GM12892 (cell line): ENCODE measurements at regions not wholly inside any gene's neighbourhood (a gene's known extent, or its start where the extent isn't known, plus 50 kb on each side); places are given as distances from the start of the nearest gene placed in this dataset.
"Not testable (repeated sequence)": the region's sequence is repeated elsewhere in the genome, so short reads cannot be mapped to it uniquely, and the experiment has no call there.

ENCODE experiments used
- DNase-seq: peaks from one replicate; pipeline ENCODE4 v3.0.0; 2011; ENCODE audit not compliant: insufficient read length
- FAIRE-seq: peaks from 2 replicates; lab custom pipeline; 2011; peaks lifted over from hg19 to GRCh38; lab: Jason Lieb, UNC
- POLR2A ChIP-seq: IDR thresholded peaks from 2 replicates; pipeline ENCODE4 v1.6.1; 2011; ENCODE audit warnings: low read depth, low read length, control low read depth
- POLR2AphosphoS5 ChIP-seq: IDR thresholded peaks from 2 replicates; pipeline ENCODE4 v1.6.1; 2011; ENCODE audit warnings: low read depth, low read length, control low read depth
- TAF1 ChIP-seq: IDR thresholded peaks from 2 replicates; pipeline ENCODE4 v1.6.1; 2011; ENCODE audit warnings: low read depth, mild to moderate bottlenecking, control low read depth, low read length, borderline replicate concordance

- no peak for TF ChIP-seq TAF1
- no peak for TF ChIP-seq POLR2A
- no peak for TF ChIP-seq POLR2AphosphoS5
- FAIRE-seq: no peak
- DNase-seq: no peak
Measured at GRCh38 chrX:140149761-140150160, 184.4 kb upstream of the CXorf66 start.

GRCh38 chrX:140141444-140142029 is 176.2 kb upstream of the CXorf66 start:
- FAIRE-seq (no peak), DNase-seq (no peak)
- TF ChIP-seq POLR2AphosphoS5 (no peak), POLR2A (no peak)

- not testable (repeated sequence) for DNase-seq
- FAIRE-seq: peak; percentile 75
Measured at GRCh38 chrX:140138492-140138891, 173.2 kb upstream of the CXorf66 start.

GRCh38 chrX:140138065-140138464 is 172.7 kb upstream of the CXorf66 start:
- peak; percentile 58 for FAIRE-seq
- DNase-seq: not testable (repeated sequence)

- TF ChIP-seq POLR2AphosphoS5 (no peak), TAF1 (no peak), POLR2A (no peak)
- DNase-seq: no peak
- FAIRE-seq: no peak
Measured at GRCh38 chrX:140132937-140133336, 167.6 kb upstream of the CXorf66 start.

- TF ChIP-seq POLR2A (no peak), TAF1 (no peak), POLR2AphosphoS5 (no peak)
- DNase-seq: no peak
- FAIRE-seq: no peak
Measured at GRCh38 chrX:140123446-140123845, 158.1 kb upstream of the CXorf66 start.

DNA sequence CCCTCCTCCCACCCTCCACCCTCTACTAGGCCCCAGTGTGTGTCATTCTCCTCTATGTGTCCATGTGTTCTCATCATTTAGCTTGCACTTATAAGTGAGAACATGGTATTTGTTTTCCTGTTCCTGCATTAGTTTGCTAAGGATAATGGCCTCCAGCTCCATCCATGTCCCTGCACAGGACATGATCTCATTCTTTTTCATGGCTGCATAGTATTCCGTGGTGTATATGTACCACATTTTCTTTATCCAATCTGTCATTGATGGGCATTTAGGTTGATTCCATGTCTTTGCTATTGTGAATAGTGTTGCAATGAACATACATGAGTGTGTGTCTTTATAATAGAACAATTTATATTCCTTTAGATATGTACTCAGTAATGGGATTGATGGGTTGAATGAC is 148.7 kb upstream of the CXorf66 start:
- not testable (repeated sequence) for FAIRE-seq

DNA sequence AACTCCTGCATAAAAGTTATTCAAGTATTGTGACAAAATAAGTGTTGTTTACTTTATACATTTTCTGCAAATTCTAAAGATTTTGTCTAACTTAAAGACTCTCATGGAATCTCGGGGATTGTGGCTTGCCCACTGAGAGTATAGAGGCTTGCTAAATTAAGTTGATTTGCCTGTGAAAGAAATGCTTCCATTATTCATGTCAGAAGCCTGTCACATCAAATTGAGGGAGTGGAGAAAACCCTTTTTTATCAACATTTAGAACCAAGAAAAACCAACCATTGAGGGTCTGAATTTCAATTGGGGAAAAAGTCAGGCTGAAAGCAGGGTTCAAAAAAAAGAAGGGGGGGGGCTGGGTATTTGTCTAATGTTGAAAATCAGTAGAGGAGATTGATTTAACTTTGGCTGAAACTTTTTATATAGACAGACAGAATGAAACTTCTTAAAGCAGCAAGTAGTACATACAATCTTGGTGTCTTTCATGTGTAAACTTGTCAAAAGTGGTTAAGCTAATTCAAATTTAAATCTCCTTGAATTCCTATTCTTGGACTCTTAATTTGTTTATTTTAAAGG is 144.8 kb upstream of the CXorf66 start:
- DNase-seq (no peak), FAIRE-seq (no peak)
- TF ChIP-seq POLR2AphosphoS5: no peak
- no peak for TF ChIP-seq POLR2A

More for the DNA sequence above, 148.7 kb upstream of the CXorf66 start:
- not testable (repeated sequence) for DNase-seq

DNA sequence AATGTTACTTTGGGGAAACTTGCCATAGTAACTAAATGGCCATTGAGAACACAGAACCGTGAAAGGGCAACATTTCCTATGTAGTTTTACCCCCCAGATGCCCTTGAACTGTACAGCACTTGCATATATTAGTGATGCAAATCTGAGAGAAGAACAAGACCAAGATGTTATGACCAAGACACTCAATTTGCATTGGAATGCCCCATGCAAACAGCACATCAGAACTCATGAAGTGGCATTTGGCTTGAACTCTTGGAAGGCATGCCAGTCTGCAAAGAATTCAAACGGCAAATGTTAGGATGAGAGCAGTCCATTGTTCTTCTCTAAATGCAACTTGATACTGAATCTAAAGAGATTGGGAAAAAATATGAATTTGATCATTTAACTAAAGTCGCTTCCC is 139.4 kb upstream of the CXorf66 start:
- FAIRE-seq (no peak), DNase-seq (no peak)
- TF ChIP-seq TAF1 (no peak), POLR2AphosphoS5 (no peak), POLR2A (no peak)

- no peak for TF ChIP-seq POLR2A
- DNase-seq (no peak), FAIRE-seq (no peak)
Measured at GRCh38 chrX:140099221-140099620, 133.9 kb upstream of the CXorf66 start.

DNA sequence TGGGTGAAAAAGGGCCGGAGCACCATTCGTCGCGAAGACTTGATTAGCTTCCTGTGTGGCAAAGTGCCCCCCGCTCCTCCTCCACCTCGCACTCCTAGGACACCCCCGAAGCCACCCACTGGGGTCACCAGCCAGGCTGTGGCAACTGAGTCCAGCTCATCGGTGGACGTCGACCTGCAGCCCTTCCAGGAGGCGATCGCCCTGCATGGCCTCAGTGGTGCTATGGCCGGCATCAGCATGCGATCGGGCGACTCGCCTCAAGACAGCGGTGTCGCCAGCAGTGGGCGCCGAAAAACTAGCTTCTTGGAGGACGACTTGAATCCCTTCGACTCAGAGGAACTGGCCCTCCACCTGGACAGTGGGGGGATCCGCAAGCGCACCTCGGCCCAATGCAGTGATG is 126.8 kb upstream of the CXorf66 start:
- no peak for DNase-seq
- FAIRE-seq: no peak
- TF ChIP-seq TAF1 (no peak), POLR2AphosphoS5 (no peak)

DNA sequence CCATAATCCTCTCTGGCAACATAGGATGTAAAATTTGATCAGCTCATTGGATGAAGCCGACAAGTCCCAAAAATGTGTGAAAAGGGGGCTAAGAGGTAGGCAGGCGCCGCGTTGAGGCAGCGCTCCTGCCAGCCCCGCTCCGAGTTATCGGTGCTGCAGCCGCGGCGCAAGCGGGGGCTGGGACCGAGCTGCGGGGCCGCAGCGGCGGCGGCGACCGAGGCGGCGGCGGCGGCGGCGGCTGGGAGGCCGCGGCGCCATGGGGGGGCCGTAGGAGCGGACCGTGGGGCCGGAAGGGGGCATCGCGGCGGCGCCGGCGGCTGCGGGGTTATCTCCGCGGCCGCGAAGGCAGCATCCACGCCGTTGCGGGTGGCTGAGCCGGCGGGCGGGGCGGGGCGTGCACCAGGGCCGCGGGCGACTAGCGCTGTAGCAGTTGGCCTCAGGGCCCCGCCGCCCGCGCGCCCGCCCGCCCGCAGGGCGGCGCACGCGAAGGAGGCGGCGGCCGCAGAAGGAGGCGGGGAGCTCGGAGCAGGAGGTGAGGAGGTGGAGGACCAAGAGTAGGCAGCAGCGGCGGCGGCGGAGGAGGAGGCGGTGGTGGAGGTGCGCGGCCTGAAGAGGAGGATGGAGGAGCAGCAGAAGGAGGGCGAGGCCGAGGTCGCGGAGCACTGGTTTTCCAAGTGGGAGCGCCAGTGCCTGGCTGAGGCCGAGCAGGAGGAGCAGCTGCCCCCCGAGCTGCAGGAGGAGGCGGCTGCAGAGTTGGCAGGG is 126.0 kb upstream of the CXorf66 start:
- DNase-seq: peak; percentile 11
- FAIRE-seq: no peak
- TF ChIP-seq POLR2AphosphoS5: no peak

- no peak for FAIRE-seq
- TF ChIP-seq POLR2AphosphoS5 (no peak), TAF1 (no peak), POLR2A (no peak)
- no peak for DNase-seq
Measured at GRCh38 chrX:140090800-140091124, 125.4 kb upstream of the CXorf66 start.
